ENCODE measurements at regions not wholly inside any gene's neighbourhood (a gene's known extent, or its start where the extent isn't known, plus 50 kb on each side); places are given as distances from the start of the nearest gene placed in this dataset.

- no peak for TF ChIP-seq IKZF1 (IDR thresholded peaks at IDR 0.05)
- no peak for TF ChIP-seq ZZZ3 (CRISPR knock-in tag; IDR thresholded peaks at IDR 0.05; ENCODE audit: borderline replicate concordance)
- TF ChIP-seq POLR2A (IDR thresholded peaks at IDR 0.05; ENCODE audit: insufficient read depth in 1 of 2, low read depth in 2 of 2, low read length in 2 of 2) = no peak
- TF ChIP-seq, protein P1, sequence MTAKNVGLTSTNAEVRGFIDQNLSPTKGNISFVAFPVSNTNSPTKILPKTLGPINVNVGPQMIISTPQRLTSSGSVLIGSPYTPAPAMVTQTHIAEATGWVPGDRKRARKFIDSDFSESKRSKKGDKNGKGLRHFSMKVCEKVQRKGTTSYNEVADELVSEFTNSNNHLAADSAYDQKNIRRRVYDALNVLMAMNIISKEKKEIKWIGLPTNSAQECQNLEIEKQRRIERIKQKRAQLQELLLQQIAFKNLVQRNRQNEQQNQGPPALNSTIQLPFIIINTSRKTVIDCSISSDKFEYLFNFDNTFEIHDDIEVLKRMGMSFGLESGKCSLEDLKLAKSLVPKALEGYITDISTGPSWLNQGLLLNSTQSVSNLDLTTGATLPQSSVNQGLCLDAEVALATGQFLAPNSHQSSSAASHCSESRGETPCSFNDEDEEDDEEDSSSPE (CRISPR knock-in tag; IDR thresholded peaks at IDR 0.05) = no peak
- no peak for TF ChIP-seq ZNF567 (CRISPR knock-in tag; IDR thresholded peaks at IDR 0.05; ENCODE audit: borderline replicate concordance)
- TF ChIP-seq POLR2AphosphoS5 (IDR thresholded peaks at IDR 0.05; ENCODE audit: low read depth, low read length) = no peak
Measured at GRCh38 chr5:101866473-101866872, 429.6 kb downstream of the SLCO4C1 start.
